Amniotic epithelial cell (primary cell): ENCODE measurements at regions not wholly inside any gene's neighbourhood (a gene's known extent, or its start where the extent isn't known, plus 50 kb on each side); places are given as distances from the start of the nearest gene placed in this dataset.

Source experiments
- DNase-seq: peaks from one replicate; pipeline ENCODE4 v3.0.0-alpha.2; 2010; ENCODE audit warnings: low read depth

- no peak for DNase-seq
These were observed 530.3 kb downstream of the ZIC1 start for GRCh38 chr3:147939425-147939824.

GRCh38 chr3:147939839-147940238 is 530.7 kb downstream of the ZIC1 start:
- DNase-seq: no peak

- no peak for DNase-seq
These were observed 531.4 kb downstream of the ZIC1 start for GRCh38 chr3:147940405-147941193.

GRCh38 chr3:147941969-147942368 is 532.8 kb downstream of the ZIC1 start:
- DNase-seq: no peak

GRCh38 chr3:147943265-147943945 is 534.2 kb downstream of the ZIC1 start:
- peak; percentile 90 for DNase-seq

GRCh38 chr3:147945968-147946519 is 536.9 kb downstream of the ZIC1 start:
- DNase-seq: peak; percentile 91

GRCh38 chr3:147956615-147957014 is 547.5 kb downstream of the ZIC1 start:
- no peak for DNase-seq

GRCh38 chr3:147958754-147959153 is 549.6 kb downstream of the ZIC1 start:
- DNase-seq: no peak

- DNase-seq: no peak
These were observed 551.6 kb downstream of the ZIC1 start for GRCh38 chr3:147960786-147961185.

- DNase-seq: no peak
These were observed 553.4 kb downstream of the ZIC1 start for GRCh38 chr3:147962408-147963164.

GRCh38 chr3:147963711-147964110 is 554.5 kb downstream of the ZIC1 start:
- peak; percentile 58 for DNase-seq

GRCh38 chr3:147975165-147975564 is 566.0 kb downstream of the ZIC1 start:
- no peak for DNase-seq

GRCh38 chr3:147977001-147977400 is 567.8 kb downstream of the ZIC1 start:
- peak; percentile 2 for DNase-seq

- no peak for DNase-seq
These were observed 578.4 kb downstream of the ZIC1 start for GRCh38 chr3:147987549-147987948.

- DNase-seq: no peak
These were observed 580.2 kb downstream of the ZIC1 start for GRCh38 chr3:147989344-147989743.

GRCh38 chr3:148002705-148003205 is 593.6 kb downstream of the ZIC1 start:
- no peak for DNase-seq

- DNase-seq: no peak
These were observed 595.2 kb downstream of the ZIC1 start for GRCh38 chr3:148004331-148004730.

GRCh38 chr3:148005456-148005855 is 596.3 kb downstream of the ZIC1 start:
- DNase-seq: no peak

- DNase-seq: peak; percentile 78
These were observed 597.3 kb downstream of the ZIC1 start for GRCh38 chr3:148006508-148006907.

GRCh38 chr3:148008591-148008990 is 599.4 kb downstream of the ZIC1 start:
- DNase-seq: no peak

GRCh38 chr3:148020861-148021260 is 611.7 kb downstream of the ZIC1 start:
- peak; percentile 11 for DNase-seq

GRCh38 chr3:148021381-148021780 is 612.2 kb downstream of the ZIC1 start:
- no peak for DNase-seq
